Astrocyte (in vitro differentiated cells and primary cell): ENCODE measurements at regions not wholly inside any gene's neighbourhood (a gene's known extent, or its start where the extent isn't known, plus 50 kb on each side); places are given as distances from the start of the nearest gene placed in this dataset.

ENCODE experiments used
- CTCF ChIP-seq: IDR thresholded peaks from 2 replicates; pipeline ENCODE4 v1.5.1; 2011; ENCODE audit warnings: low read depth, mild to moderate bottlenecking, inconsistent platforms, low read length, moderate library complexity; ENCODE audit not compliant: insufficient read depth
- EZH2 ChIP-seq: IDR thresholded peaks from 2 replicates; pipeline ENCODE4 v1.6.1; 2012; ENCODE audit warnings: mild to moderate bottlenecking, low read length, inconsistent platforms; ENCODE audit not compliant: insufficient read depth

- no peak for TF ChIP-seq CTCF
- no peak for TF ChIP-seq EZH2
Measured at GRCh38 chr13:88395804-88396203, 724.6 kb downstream of the SLITRK5 start.
